OCI-LY3 (cell line): ENCODE measurements at regions not wholly inside any gene's neighbourhood (a gene's known extent, or its start where the extent isn't known, plus 50 kb on each side); places are given as distances from the start of the nearest gene placed in this dataset.

Experiments
- H2AFZ ChIP-seq: fragments of 200-600, 300-600 bp; shearing (Covaris generic); 2 replicates; pipeline ENCODE4 v1.6.0; 2014; ENCODE audit warnings: antibody characterized with exemption, low read depth, low read length
- H3K27ac ChIP-seq: fragments of 200-600, 300-600 bp; sonication (generic); 2 replicates; pipeline ENCODE4 v1.5.1; 2014; ENCODE audit warnings: mild to moderate bottlenecking, low read length, moderate library complexity, mixed read lengths
- H3K27me3 ChIP-seq: fragments of 200-600, 300-600 bp; sonication (generic); 2 replicates; pipeline ENCODE4 v1.6.1; 2014; ENCODE audit warnings: low read depth, low read length, mixed read lengths
- H3K36me3 ChIP-seq: fragments of 200-600, 300-600 bp; sonication (generic); replicated peaks from 2 replicates; pipeline ENCODE3; 2014; ENCODE audit warnings: low read depth, low read length, mixed read lengths
- H3K4me1 ChIP-seq: fragments of 300-600, 200-600 bp; sonication (generic); 2 replicates; pipeline ENCODE4 v1.6.1; 2014; ENCODE audit warnings: low read length, mixed read lengths
- H3K4me2 ChIP-seq: fragments of 200-600, 300-600 bp; sonication (generic); 2 replicates; pipeline ENCODE4 v1.6.1; 2014; ENCODE audit warnings: low read length, mixed read lengths
- H3K4me3 ChIP-seq: fragments of 300-600, 200-600 bp; sonication (generic); 2 replicates; pipeline ENCODE4 v1.5.1; 2014; ENCODE audit warnings: antibody characterized with exemption, mild to moderate bottlenecking, low read length, moderate library complexity
- H3K79me2 ChIP-seq: fragments of 300-600, 200-600 bp; shearing (Covaris generic); 2 replicates; pipeline ENCODE4 v1.6.1; 2014; ENCODE audit warnings: mild to moderate bottlenecking, low read length, mixed read lengths
- H3K9ac ChIP-seq: fragments of 300-600, 200-600 bp; shearing (Covaris generic); 2 replicates; pipeline ENCODE4 v1.6.0; 2014; ENCODE audit warnings: mild to moderate bottlenecking, low read length, moderate library complexity
- H3K9me3 ChIP-seq: fragments of 200-600, 300-600 bp; shearing (Covaris generic); 2 replicates; pipeline ENCODE4 v1.6.1; 2014; ENCODE audit warnings: low read length, mixed read lengths; ENCODE audit not compliant: insufficient read depth
- H4K20me1 ChIP-seq: fragments of 200-600, 300-600 bp; sonication (generic); 2 replicates; pipeline ENCODE4 v1.6.1; 2016; ENCODE audit warnings: low read length, mixed read lengths; ENCODE audit not compliant: insufficient read depth
- CTCF ChIP-seq: fragments of 200-600, 300-600 bp; sonication (generic); IDR thresholded peaks from 2 replicates; pipeline ENCODE4 v1.5.1; 2014; ENCODE audit warnings: antibody characterized with exemption, low read length, low read depth
- EZH2phosphoT487 ChIP-seq: fragments of 200-600 bp; shearing (Covaris generic); IDR thresholded peaks from 2 replicates; pipeline ENCODE4 v1.6.1; 2018; ENCODE audit warnings: antibody characterized with exemption, mixed run types, low read depth

GRCh38 chr16:72424757-72425156, 252.8 kb upstream of the PMFBP1 start:
- Histone ChIP-seq H3K79me2 (no peaks in the 10 kb centered on the region), H3K27me3 (no peaks in the 10 kb centered on the region), H3K36me3 (peaks cover 25% of the 10 kb centered on the region), H2AFZ (no peak overlapping the region), H4K20me1 (no peaks in the 10 kb centered on the region), H3K4me2 (no peak overlapping the region), H3K4me1 (no peaks in the 10 kb centered on the region), H3K9me3 (0 out of 2 replicates have a peak, but pooled peaks cover 11% of the 10 kb centered on the region), H3K9ac (no peak overlapping the region), H3K4me3 (no peak overlapping the region), H3K27ac (no peak overlapping the region)
- no peak for TF ChIP-seq CTCF
- TF ChIP-seq EZH2phosphoT487: no peak

- H3K27ac ChIP-seq: no peak overlapping the region
- H4K20me1 ChIP-seq: no peaks in the 10 kb centered on the region
- H3K9ac ChIP-seq: no peak overlapping the region
- H3K4me2 ChIP-seq: no peak overlapping the region
- H3K36me3 ChIP-seq: peaks cover 25% of the 10 kb centered on the region
- 0 out of 2 replicates have a peak, but pooled peaks cover 11% of the 10 kb centered on the region for H3K9me3 ChIP-seq
- no peaks in the 10 kb centered on the region for H3K27me3 ChIP-seq
- H3K4me3 ChIP-seq: no peak overlapping the region
- H2AFZ ChIP-seq: no peak overlapping the region
- H3K4me1 ChIP-seq: no peaks in the 10 kb centered on the region
- TF ChIP-seq EZH2phosphoT487: no peak
- TF ChIP-seq CTCF: no peak
- H3K79me2 ChIP-seq: no peaks in the 10 kb centered on the region
Measured at GRCh38 chr16:72422308-72422897, 250.4 kb upstream of the PMFBP1 start.

- Histone ChIP-seq H3K79me2 (no peaks in the 10 kb centered on the region), H3K4me1 (no peaks in the 10 kb centered on the region), H2AFZ (no peak overlapping the region), H4K20me1 (no peaks in the 10 kb centered on the region), H3K36me3 (peaks cover 21% of the 10 kb centered on the region), H3K4me2 (no peak overlapping the region), H3K27ac (no peak overlapping the region), H3K27me3 (no peaks in the 10 kb centered on the region), H3K4me3 (no peak overlapping the region), H3K9me3 (0 out of 2 replicates have a peak, but pooled peaks cover 11% of the 10 kb centered on the region), H3K9ac (no peak overlapping the region)
- TF ChIP-seq EZH2phosphoT487 (no peak), CTCF (no peak)
Measured at GRCh38 chr16:72419638-72420037, 247.7 kb upstream of the PMFBP1 start.

DNA sequence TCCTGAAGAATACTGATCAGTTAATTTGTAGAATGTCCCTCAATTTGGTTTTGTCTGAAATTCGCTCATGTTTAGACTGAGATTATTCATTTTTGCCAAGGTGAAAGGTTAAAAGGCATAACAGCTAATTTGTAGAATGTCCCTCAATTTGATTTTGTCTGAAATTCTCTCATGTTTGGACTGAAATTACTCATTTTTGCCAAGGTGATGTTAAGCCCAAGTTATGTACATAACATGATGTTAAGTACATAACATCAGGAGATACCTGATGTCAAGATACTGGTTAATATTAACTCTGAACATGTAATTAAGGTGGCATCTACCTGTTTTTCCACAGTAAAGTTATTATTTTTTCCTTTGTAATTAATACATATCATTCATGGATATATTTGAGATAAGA, 243.4 kb upstream of the PMFBP1 start:
- Histone ChIP-seq H3K9ac (no peak overlapping the region), H3K9me3 (no peaks in the 10 kb centered on the region), H3K27me3 (no peaks in the 10 kb centered on the region), H3K36me3 (no peaks in the 10 kb centered on the region), H3K4me2 (no peak overlapping the region), H3K4me3 (no peak overlapping the region), H3K27ac (no peak overlapping the region), H3K4me1 (no peaks in the 10 kb centered on the region), H4K20me1 (no peaks in the 10 kb centered on the region), H2AFZ (no peak overlapping the region), H3K79me2 (no peaks in the 10 kb centered on the region)
- TF ChIP-seq CTCF (no peak), EZH2phosphoT487 (no peak)
